Neuron (in vitro differentiated cells): ENCODE measurements at regions not wholly inside any gene's neighbourhood (a gene's known extent, or its start where the extent isn't known, plus 50 kb on each side); places are given as distances from the start of the nearest gene placed in this dataset.

Experiments used
- H2AFZ ChIP-seq: one replicate; pipeline ENCODE4 v1.6.1; 2013; ENCODE audit warnings: low read depth, mild to moderate bottlenecking, inconsistent platforms, low read length, moderate library complexity
- H3K27me3 ChIP-seq: one replicate; pipeline ENCODE4 v1.6.1; 2013; ENCODE audit warnings: low read length; ENCODE audit not compliant: insufficient read depth
- H3K36me3 ChIP-seq: one replicate; pipeline ENCODE4 v1.6.1; 2013; ENCODE audit warnings: low read length; ENCODE audit not compliant: insufficient read depth
- H3K4me1 ChIP-seq: one replicate; pipeline ENCODE4 v1.6.1; 2013; ENCODE audit warnings: low read length; ENCODE audit not compliant: insufficient read depth
- H3K4me3 ChIP-seq: 2 replicates; pipeline ENCODE4 v1.5.1; 2013; ENCODE audit warnings: mild to moderate bottlenecking, low read length, moderate library complexity
- H3K9me3 ChIP-seq: one replicate; pipeline ENCODE4 v1.6.1; 2013; ENCODE audit warnings: low read length

DNA sequence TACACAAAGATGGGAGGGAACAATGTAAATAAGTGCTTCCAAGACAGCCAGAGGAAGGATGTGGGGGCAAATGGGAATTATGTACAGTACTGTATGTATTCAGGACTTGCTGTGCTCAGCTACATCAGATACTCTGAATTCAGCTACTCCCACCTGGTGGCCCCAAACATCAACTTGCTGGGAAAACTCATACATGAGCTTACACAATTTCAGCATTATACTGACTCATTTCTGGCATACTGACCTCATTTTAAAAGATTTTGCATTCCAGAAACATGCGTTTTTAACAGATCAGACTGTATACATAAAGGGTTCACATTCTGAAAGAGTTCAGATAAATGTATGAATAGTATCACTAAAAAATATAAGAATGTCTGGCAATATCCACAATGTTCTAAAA, 59.7 kb downstream of the GPX5 start:
- Histone ChIP-seq H3K4me1 (peaks cover 20% of the 10 kb centered on the region), H2AFZ (no peak overlapping the region), H3K4me3 (peak overlapping the region; percentile 19), H3K9me3 (no peaks in the 10 kb centered on the region), H3K27me3 (no peaks in the 10 kb centered on the region), H3K36me3 (no peaks in the 10 kb centered on the region)

DNA sequence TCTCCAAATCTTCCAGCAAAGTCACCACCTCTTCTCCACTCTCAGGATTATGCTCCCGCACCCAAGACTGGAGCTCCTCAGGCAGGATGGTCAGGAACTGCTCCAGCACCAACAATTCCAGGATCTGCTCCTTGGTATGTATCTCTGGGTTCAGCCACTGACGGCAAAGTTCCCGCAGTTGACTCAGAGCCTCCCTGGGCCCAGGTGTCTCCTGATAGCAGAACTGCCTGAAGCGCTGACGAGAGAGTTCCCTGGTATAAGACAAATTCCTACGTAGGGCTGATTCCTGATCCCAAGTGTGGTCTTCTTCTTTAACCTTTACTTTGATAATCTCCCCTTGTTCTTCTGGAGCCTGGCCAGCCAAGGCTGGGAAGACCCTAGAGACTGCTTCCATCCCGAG, 60.6 kb downstream of the GPX5 start:
- no peaks in the 10 kb centered on the region for H3K36me3 ChIP-seq
- H3K9me3 ChIP-seq, result no peaks in the 10 kb centered on the region
- peak overlapping the region; percentile 66 for H3K4me3 ChIP-seq
- peaks cover 3% of the 10 kb centered on the region for H3K27me3 ChIP-seq
- H3K4me1 ChIP-seq, result peaks cover 20% of the 10 kb centered on the region
- H2AFZ ChIP-seq, result peak overlapping the region; percentile 51

DNA sequence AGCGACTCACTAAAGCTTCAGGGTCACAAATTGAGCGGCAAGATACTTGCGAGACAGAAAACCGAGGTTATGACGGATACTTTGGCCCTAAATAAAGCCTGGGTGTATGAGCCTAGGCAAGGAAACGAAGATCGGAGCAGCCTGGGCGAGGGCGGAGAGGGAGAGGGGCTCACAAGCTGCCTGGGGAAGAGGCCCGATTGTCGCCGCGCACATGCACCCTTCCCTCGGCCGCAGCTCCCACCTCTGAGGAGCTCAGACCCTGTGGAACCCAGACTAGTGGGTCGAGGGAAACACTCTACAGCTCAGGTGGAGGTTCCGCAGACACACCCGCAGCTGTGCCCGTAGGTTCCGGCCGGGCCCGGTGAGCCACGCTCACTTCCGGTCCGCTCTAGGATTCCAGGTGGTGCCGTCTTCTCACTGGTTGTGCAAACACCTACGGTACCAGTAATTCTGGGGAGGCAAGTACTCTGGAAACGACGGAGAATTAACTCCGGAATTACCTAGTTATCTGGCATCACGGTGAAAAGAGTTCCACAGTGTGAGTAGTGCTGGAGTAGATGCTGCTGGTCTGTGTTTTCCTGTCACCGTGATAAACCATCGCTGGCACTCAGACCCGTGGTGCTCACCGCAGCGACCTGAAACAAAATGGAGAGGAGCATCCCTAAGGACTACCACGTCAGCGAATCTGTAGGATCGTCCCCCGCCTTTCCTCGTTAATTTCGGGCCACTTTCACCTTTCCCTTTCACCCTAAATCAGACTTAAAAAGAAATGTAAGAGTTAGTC, 61.5 kb downstream of the GPX5 start:
- peak overlapping the region; percentile 66 for H3K4me3 ChIP-seq
- H3K36me3 ChIP-seq, result no peaks in the 10 kb centered on the region
- H3K27me3 ChIP-seq, result peaks cover 3% of the 10 kb centered on the region
- peak overlapping the region; percentile 51 for H2AFZ ChIP-seq
- H3K9me3 ChIP-seq, result no peaks in the 10 kb centered on the region
- H3K4me1 ChIP-seq, result peaks cover 20% of the 10 kb centered on the region

DNA sequence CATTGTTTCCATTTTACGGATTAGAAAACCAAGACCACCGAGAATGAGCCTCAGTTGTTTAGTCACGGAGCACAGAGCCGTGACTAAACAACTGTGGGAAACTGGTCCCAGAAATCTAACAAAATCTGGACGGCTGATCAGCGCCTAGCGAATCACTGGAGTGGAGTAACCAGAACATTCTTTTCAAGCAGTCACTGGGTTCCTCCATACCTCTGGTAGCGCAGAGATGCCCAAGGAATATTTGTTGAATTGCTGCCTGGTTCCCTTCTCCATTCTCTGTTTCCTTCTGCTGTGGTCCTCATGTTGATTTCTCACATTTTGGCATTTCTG, 62.0 kb downstream of the GPX5 start:
- H3K36me3 ChIP-seq, result no peaks in the 10 kb centered on the region
- peak overlapping the region; percentile 66 for H3K4me3 ChIP-seq
- H3K4me1 ChIP-seq, result peaks cover 20% of the 10 kb centered on the region
- H3K9me3 ChIP-seq, result no peaks in the 10 kb centered on the region
- peak overlapping the region; percentile 51 for H2AFZ ChIP-seq
- peaks cover 3% of the 10 kb centered on the region for H3K27me3 ChIP-seq

DNA sequence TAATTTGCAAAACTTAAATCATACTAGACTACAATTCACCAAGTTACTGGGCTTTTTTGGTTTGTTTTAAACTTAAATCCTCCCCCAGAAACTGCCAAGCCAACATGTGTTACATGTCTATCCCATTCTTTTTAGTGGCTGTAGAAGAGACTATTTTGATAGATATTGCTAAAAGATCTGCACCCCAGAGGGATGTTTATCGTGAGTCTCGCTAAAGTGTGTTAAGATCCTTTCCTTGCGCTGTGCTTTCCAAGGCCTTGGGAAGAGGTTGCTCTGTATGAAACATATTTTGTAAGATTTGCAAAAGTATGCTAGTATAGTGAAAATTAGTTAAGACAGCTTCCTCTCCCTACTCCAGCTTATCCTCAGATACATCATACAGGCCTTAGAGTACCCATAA, 63.0 kb downstream of the GPX5 start:
- H2AFZ ChIP-seq, result peak overlapping the region; percentile 55
- H3K27me3 ChIP-seq, result peaks cover 3% of the 10 kb centered on the region
- H3K4me1 ChIP-seq, result peaks cover 20% of the 10 kb centered on the region
- H3K9me3 ChIP-seq, result no peaks in the 10 kb centered on the region
- peak overlapping the region; percentile 66 for H3K4me3 ChIP-seq
- no peaks in the 10 kb centered on the region for H3K36me3 ChIP-seq

DNA sequence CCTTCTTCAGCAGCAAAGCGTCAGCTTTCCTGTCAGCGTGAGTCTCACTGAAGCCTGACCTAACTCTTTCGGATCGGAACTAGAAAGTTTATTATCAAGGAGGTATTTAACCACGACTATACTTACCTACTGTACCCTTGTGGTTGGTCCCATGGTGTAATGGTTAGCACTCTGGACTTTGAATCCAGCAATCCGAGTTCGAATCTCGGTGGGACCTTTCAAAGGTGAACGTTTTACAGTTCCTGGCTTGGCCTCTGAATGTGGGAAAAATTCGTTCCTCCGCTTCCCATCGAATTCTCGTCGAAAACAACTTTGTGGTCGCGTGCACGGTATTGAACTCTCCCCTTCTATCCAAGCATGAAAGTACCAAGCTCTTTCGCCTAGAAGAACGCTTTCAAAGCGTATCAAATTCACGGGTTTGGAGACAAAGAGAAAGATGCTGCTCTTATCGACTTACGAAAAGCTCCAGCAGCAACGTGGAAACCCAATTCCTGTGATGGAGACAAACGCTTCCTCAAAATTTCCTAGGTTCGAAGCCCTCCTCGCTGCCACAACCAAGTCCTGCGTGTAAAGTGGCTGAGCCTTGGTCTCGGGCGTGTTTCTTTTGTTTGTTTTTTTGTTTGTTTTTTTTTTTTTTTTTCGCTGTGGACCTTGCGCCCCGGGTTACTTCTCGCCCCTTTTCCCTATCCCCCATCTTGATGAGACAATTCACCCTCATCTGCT, 63.7 kb downstream of the GPX5 start:
- peaks cover 3% of the 10 kb centered on the region for H3K27me3 ChIP-seq
- peak overlapping the region; percentile 66 for H3K4me3 ChIP-seq
- no peaks in the 10 kb centered on the region for H3K9me3 ChIP-seq
- peak overlapping the region; percentile 55 for H2AFZ ChIP-seq
- H3K4me1 ChIP-seq, result peaks cover 20% of the 10 kb centered on the region
- no peaks in the 10 kb centered on the region for H3K36me3 ChIP-seq

DNA sequence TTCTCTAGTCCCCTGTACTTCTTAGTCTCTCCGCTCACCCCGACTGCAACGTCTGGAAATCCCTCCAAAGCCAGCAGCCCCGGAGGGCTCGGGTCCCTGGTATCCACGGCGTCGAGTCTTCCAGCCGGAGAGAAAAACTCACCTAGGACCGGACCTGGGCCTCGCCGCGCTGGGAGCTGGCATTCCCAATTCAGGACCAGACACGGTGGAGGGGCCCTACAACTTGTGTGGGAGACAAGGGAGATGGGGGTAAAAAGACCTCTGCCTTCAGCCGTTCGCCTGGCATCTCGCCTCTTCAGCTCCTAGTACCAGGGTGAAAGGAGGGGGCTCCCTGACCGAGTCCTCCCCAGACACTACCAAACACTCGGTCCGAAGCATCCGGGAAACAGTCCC, 64.3 kb downstream of the GPX5 start:
- H3K9me3 ChIP-seq, result no peaks in the 10 kb centered on the region
- no peaks in the 10 kb centered on the region for H3K36me3 ChIP-seq
- H2AFZ ChIP-seq, result peak overlapping the region; percentile 55
- peaks cover 3% of the 10 kb centered on the region for H3K27me3 ChIP-seq
- H3K4me3 ChIP-seq, result peak overlapping the region; percentile 66
- peaks cover 16% of the 10 kb centered on the region for H3K4me1 ChIP-seq

DNA sequence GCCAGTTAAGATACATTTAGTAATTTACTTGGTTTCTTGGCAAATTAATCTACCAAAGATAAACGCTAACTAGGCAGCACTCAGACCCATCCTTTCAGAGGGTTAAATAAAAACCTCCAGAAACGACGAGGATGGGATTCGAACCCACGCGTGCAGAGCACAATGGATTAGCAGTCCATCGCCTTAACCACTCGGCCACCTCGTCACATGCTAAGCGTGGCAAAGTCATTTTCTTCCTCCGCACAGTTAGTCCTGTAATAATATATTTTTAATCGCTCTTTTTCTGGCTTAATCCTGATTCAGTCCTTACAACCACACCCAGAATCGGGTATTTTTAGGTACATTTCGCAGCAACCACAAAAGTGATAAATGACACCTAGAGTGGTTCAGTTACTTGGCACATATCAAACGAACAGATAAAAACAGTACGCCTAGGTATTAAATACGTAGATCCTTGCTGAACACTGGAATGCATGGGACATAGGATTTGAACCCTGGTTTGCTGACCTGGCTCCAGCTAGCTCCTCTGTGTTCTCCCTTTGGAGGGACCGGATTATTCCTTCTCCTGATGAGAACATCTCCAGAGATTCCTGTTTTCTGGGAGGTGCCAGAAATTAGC, 71.6 kb downstream of the GPX5 start:
- H2AFZ ChIP-seq, result no peak overlapping the region
- H3K9me3 ChIP-seq, result no peaks in the 10 kb centered on the region
- peaks cover 10% of the 10 kb centered on the region for H3K27me3 ChIP-seq
- H3K4me3 ChIP-seq, result no peak overlapping the region
- H3K4me1 ChIP-seq, result no peaks in the 10 kb centered on the region
- H3K36me3 ChIP-seq, result no peaks in the 10 kb centered on the region

DNA sequence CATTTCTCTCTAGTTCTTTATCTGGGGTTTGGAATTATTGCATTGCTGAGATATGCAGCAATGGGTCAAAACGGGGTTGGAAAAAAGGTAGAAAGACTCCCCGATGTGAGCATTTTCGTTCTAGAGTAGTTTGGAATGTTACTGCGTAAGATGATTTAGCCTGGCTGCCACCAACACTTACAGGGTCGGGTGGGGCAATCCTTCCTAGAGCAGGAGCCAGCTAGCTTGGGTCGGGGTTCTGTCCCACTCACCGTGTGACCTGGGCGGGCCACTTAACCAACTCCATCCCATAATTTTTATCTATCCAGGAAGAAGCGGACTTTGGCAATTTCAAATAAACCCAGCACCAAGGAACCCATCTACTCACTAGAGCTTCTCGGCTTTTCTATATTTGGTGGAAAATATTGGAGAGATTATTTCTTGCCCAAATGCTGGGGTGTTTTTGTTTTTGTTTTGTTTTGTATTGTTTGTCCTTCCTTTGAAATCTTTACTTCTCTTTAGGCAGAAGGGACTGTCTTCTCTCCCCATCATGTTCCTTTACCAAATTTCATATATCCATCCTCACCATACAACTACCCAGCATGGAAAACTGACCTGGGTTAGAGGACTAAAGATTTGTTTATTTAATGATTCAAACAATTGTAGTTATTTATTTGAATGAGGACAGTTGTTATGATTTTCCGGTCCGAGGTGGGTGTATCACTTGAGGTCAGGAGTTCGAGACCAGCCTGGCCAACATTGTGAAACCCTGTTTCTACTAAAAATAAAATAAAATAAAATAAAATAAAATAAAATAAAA, 72.4 kb downstream of the GPX5 start:
- H3K4me1 ChIP-seq, result no peaks in the 10 kb centered on the region
- peaks cover 10% of the 10 kb centered on the region for H3K27me3 ChIP-seq
- H3K4me3 ChIP-seq, result no peak overlapping the region
- H3K36me3 ChIP-seq, result no peaks in the 10 kb centered on the region
- H3K9me3 ChIP-seq, result no peaks in the 10 kb centered on the region
- no peak overlapping the region for H2AFZ ChIP-seq

DNA sequence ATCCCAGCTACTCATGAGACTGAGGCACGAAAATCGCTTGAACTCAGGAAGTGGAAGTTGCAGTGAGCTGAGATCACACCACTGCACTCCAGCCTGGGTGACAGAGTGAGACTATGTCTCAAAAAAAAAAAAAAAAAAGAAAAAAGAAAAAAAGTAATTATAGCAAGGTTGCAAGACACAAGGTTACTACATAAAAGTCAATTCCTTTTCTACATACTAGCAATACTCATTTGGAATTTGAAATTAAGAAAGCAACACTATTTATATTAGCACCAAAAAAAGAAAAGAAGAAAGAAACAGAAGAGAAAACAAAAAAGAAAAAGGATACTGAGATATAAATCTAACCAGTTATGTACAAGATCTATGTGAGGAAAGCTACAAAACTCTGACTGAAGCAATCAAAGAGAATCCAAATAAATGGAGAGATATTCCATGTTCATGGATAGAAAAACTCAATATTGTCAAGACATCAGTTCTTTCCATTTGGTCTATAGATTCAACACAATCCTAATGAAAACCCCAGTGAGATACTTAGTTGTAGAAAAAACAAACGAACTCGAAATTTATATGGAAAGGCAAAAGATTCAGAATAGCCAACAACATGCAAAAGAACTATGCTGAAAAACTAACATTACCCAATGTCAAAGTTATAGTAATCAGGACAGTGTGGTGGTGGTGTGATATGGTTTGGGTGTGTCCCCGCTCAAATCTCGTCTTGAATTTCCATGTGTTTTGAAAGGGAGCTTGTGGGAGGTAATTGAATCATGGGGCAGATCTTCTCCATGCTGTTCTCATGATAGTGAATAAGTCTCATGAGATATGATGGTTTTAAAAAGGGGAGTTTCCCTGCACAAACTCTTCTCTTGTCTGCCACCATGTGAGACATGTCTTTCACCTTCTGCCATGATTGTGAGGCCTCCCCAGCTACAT, 73.3 kb downstream of the GPX5 start:
- Histone ChIP-seq H2AFZ (no peak overlapping the region), H3K36me3 (no peaks in the 10 kb centered on the region), H3K9me3 (no peaks in the 10 kb centered on the region), H3K27me3 (peaks cover 10% of the 10 kb centered on the region), H3K4me3 (no peak overlapping the region), H3K4me1 (peaks cover 2% of the 10 kb centered on the region)

DNA sequence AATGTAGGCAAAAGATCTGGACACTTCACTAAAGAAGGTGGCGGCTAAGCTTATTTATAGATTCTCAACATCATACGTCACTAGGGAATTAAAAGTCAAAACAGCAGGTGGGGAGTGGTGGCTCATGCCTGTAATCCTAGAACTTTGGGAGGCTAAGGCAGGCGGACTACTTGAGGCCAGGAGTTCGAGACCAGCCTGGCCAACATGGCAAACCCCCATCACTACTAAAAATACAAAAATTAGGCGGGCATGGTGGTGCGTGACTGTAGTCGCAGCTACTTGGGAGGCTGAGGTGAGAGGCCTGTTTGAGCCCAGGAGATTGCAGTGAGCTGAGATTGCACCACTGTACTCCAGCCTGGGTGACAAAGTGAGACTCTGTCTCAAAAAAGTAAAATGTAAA, 74.6 kb downstream of the GPX5 start:
- Histone ChIP-seq H3K4me3 (no peak overlapping the region), H2AFZ (no peak overlapping the region), H3K4me1 (peaks cover 2% of the 10 kb centered on the region), H3K9me3 (no peaks in the 10 kb centered on the region), H3K36me3 (no peaks in the 10 kb centered on the region), H3K27me3 (peaks cover 10% of the 10 kb centered on the region)

DNA sequence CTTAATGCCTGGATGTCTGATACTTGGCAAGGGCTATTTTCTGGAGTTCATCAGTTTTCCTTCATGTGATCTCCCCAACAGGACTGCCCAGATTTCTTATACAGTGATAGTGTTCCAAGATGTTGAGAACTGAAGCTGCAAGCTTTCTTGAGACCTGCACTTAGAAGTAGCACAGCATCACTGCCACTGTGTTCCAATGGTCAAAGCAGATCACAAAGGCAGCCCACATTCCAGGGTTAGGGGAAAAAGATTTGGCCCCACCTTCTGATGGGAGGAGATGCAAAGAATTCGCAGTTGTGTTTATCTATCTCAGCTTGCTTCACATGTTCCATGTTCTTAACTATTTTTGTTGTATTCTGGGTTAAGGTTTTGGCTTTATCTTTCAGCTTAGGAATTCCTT, 78.2 kb downstream of the GPX5 start:
- Histone ChIP-seq H3K4me1 (peaks cover 14% of the 10 kb centered on the region), H3K27me3 (no peaks in the 10 kb centered on the region), H3K9me3 (no peaks in the 10 kb centered on the region), H3K4me3 (no peak overlapping the region), H2AFZ (no peak overlapping the region), H3K36me3 (no peaks in the 10 kb centered on the region)
